Left lobe of liver (tissue), 2 donors: ENCODE measurements at regions not wholly inside any gene's neighbourhood (a gene's known extent, or its start where the extent isn't known, plus 50 kb on each side); places are given as distances from the start of the nearest gene placed in this dataset.
"Not testable (repeated sequence)": the region's sequence is repeated elsewhere in the genome, so short reads cannot be mapped to it uniquely, and the experiment has no call there.

Source experiments
- ATAC-seq: fragments of 200-7000 bp; cut with Tn5 transposase; one replicate; pipeline ENCODE4 v1.9.1; 2020; ENCODE audit warnings: mild to moderate bottlenecking, moderate library complexity
- DNase-seq: peaks from one replicate; pipeline ENCODE4 v3.0.0-alpha.2; 2020; ENCODE audit warnings: low spot score
- donor health status: DM: no; HTN: no; CAD: no; lungs with moderate emphysema.
- donor health status: DM: no; HTN: yes; CAD: no.

- ATAC-seq (no peak), DNase-seq (no peak)
These were observed 117.9 kb downstream of the GPCPD1 start for GRCh38 chr20:5492937-5493336.

DNA sequence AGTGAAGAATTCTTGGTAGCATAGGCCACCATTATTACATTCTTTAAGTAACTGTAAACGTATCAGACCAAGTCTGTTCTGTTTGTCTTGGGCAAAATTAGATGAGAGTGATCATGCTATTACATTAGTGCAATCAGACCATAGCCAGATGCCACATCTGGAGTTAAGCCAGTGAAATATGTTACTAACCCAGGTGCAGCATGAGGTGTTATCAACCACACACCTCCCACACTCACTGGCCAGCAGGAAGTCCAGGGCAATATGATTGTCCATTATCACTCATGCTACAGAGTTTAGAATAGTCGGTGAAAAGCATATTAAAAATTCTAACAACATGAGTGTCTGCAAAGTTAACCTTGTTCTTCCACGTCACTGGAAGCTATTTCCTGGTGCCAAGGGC lies 119.4 kb downstream of the GPCPD1 start:
- DNase-seq: no peak
- ATAC-seq: no peak

GRCh38 chr20:5489601-5490000 lies 121.2 kb downstream of the GPCPD1 start:
- ATAC-seq: no peak

GRCh38 chr20:5488823-5489222 lies 122.0 kb downstream of the GPCPD1 start:
- DNase-seq (no peak), ATAC-seq (no peak)

More at GRCh38 chr20:5489601-5490000, 121.2 kb downstream of the GPCPD1 start:
- DNase-seq: no peak

DNA sequence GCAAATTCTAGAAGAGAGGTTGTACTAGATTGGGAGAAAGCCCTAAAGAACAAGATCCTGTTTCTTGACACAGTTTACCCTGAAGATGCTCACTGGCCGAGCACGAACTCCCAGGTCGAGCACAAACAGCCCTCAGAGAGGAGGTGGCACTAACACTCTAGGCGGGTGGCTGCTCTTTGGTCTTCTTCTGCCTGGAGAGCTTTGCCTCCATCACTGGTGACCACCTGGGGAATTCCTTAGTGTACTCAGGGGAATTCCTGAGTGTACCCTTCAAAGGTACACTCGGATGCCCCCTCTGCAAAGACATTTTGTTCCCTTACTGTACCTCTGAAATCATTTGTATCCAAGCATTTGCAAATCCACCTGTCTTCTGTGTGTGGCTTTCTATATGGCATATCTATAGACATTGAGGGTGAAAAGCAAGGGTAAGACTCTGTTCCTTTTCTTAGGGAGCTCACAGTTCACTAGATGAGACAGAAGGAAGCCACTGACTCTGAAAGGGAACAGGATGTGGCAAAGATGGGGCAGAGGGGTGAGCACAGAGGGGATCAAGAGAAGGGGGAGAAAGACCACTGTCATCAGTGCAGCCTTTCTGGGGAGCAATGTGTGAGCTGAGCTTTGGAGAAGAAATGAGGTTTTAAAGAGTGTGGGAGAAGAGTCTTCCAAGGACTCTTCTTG lies 124.3 kb downstream of the GPCPD1 start:
- no peak for ATAC-seq
- DNase-seq: no peak

DNA sequence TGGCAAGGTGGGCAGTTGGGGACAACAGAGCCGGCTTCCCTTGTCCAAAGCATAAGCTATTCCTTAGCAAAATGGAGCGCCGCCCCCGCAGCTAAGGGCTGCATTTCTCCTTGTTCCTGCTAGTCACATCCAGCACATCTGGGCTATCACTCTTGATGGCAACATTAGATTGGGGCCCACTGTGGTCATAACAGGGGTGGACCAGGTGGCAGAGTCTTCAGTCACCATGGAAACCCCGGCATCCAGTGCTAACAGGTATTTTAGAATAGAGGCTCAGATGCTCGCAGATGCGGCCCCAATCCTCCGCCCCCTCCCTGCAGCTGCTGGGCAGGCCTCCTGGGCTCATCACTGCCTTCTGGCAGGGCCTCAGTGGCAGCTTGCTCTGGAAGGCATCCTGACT lies 125.9 kb downstream of the GPCPD1 start:
- ATAC-seq: no peak
- no peak for DNase-seq

- no peak for ATAC-seq
- no peak for DNase-seq
These were observed 126.5 kb downstream of the GPCPD1 start for GRCh38 chr20:5484346-5484745.

DNA sequence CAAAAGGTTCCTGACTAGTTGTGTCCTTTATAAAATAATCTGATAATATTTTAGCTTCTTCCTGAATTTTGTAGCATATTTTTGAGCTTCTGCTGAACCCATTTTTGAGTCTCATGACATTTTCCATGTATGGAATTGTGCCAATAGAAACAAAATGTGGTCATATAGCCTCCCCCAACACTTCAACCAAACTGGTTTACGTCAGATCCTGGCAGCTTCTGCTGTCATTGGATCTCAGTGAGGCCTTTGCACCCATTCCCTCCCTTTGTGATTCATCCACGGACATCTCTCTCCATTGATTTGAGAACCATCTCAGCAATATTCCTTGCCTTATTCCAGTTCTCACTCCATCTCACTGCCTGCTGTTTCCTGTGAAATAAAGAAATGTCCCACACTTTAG lies 128.0 kb downstream of the GPCPD1 start:
- DNase-seq: no peak
- ATAC-seq: no peak

DNA sequence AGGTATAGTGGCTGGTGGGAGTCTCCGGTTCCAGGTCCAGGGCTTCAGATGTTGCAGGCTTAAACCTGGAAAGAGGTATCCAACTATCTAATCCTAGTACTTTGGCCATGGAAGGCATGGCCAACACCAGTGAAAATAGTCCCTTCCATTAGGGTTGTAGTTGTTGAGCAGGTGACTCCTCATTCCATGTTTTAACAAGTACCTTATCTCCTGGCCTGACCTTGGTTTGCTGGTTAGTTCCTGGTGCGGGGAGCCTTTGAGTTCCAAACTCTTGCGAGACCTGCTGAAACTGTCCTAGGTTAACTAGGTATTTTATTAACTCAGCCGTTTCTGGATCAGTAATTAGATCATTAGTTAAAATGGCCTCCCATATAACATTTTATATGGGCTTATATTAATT lies 128.9 kb downstream of the GPCPD1 start:
- DNase-seq: no peak
- no peak for ATAC-seq

DNA sequence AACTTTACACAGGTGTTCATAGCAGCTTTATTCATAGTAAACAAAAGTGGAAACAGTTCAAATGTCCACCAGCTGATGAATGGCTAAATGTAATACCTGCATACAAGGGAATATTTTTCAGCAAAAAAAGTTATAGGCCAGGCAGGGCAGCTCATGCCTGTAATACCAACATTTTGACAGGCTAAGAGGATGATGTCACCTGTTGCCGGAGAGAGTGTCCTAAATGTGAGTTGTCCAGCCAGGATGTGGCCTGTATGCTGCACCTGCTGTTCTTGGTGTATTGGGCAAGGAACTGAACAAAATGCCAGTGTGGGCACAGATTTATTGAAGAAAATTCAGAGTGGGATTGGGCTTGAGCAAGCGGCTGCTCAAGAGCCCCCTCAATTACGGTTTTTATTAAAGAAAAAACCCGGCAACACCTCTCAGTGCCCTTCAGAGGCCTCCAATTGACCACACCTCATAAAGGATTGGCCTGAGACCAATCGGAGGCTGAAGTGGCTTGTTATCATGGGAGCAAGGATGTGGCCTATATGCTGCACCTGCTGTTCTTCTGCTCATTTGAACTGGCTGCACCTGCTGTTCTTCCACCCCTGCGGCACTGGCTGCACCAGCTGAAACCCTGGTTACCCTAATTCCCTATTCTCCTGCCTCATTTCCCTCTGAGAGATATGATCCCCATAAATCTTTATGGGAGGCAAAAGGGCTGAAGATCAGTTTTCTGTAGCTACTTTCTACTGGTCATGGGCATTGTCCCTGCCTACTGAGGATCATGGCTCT lies 129.8 kb downstream of the GPCPD1 start:
- DNase-seq (no peak), ATAC-seq (no peak)

GRCh38 chr20:5474646-5475550 lies 135.9 kb downstream of the GPCPD1 start:
- ATAC-seq (no peak), DNase-seq (no peak)

DNA sequence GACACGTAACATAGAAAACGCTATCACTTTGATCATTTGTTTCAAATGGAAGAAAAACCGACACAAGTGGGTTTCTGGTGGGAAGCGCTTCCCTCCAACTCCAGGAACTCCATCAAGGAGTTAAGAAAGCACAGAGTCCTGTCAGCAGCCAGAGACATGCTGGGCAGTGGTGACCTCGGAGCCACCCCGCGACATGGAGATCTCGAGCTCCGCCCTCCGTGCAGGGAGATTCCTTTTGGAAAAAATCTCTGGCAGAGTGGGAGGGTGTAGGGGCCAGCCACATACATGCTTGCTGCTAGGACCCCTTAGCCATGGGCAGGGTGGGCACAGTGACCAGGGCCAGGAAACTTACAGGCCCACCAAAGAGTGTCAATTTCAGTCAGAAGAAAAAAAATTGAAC lies 138.9 kb downstream of the GPCPD1 start:
- not testable (repeated sequence) for ATAC-seq, DNase-seq

GRCh38 chr20:5471368-5471767 lies 139.4 kb downstream of the GPCPD1 start:
- no peak for DNase-seq

GRCh38 chr20:5470943-5471342 lies 139.9 kb downstream of the GPCPD1 start:
- DNase-seq: no peak
- ATAC-seq: no peak

More at GRCh38 chr20:5471368-5471767, 139.4 kb downstream of the GPCPD1 start:
- no peak for ATAC-seq

DNA sequence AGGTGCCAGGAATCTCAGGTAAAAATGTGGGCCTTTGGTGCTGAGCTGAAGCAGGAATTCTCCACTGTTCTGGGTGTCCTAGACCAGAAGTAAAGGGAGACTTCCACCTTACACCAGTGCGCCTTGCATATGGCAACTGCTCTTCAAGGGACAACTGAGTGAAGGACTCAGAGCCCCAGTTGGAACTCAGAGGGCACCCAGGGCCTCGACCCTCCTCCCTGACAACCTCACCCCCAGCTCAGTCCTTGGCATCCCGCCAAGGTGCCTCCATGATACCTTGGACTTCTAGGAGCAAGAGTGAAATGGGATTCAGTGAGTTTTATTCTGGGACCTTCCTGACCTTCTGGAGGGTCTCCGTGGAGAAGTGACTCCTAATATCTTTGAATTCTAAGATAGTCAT lies 140.3 kb downstream of the GPCPD1 start:
- ATAC-seq (no peak), DNase-seq (no peak)

GRCh38 chr20:5469111-5469510 lies 141.7 kb downstream of the GPCPD1 start:
- DNase-seq: no peak
- no peak for ATAC-seq

DNA sequence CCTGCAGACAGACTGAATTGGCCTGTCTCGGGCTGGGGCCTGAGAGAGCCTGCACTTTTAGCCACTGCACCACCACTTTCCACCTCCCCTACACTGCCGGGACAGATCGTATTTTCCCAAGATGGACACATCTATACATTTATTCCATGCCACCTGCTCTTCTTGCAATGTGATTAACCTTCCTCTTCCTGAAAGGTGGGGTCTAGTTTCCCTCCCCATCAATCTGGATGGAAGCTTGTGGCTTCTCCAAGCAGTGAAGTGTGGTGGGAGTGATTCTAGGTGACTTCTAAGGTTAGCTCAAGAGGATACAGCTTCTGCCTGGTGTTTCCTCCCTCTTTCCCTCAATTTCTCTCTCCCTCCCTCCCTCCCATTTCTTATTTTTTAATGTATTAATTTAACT lies 143.7 kb downstream of the GPCPD1 start:
- no peak for ATAC-seq
- no peak for DNase-seq

DNA sequence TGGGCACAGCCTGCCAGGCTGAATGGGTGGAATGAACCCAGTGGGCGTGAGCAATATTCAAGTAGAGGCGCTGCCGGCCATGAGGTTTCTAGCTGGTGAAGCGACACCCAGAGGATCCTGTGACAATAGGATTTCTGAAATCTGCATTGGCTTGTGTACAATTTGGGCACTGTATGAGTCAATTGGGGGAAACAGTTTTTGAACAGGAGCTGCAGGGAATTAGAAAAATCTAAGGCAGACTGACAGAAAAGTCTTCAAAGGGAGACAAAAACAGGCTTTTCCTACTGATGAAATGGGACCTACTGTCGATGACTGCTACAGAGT lies 145.2 kb downstream of the GPCPD1 start:
- DNase-seq (no peak), ATAC-seq (no peak)

DNA sequence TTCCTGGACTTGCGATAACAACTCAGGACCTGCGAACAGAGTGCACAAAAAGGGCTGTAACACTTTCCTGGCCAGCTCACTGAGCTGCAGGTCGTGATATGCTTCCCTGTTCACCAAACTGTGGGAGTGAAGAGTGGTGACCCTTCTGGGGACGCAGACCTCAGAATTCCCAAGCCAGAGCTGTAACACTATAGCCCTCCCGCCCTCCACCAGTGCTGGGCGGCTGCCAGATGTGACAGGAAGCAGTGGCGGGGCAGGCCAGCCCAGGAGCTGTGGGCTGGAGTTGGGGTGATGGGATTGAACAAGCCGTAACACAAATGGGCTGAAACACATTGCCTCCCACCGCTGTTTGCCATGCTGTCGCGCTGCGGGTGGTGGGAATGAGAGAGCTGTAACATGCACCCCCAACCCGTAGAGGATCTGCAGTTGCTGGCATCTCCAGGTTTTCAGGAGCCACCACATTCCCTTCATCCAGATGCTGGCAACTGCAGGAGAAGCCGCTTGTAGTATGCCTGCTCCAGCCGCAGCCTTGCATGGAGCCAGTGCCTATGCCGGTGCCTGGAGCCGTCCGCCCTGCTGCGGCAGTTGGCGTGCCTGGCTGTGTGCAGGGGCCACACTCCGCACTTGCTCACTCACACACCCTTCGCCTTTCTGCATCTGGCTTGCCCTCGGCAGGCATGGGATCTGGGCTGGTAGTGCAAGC lies 145.8 kb downstream of the GPCPD1 start:
- DNase-seq (no peak), ATAC-seq (no peak)

DNA sequence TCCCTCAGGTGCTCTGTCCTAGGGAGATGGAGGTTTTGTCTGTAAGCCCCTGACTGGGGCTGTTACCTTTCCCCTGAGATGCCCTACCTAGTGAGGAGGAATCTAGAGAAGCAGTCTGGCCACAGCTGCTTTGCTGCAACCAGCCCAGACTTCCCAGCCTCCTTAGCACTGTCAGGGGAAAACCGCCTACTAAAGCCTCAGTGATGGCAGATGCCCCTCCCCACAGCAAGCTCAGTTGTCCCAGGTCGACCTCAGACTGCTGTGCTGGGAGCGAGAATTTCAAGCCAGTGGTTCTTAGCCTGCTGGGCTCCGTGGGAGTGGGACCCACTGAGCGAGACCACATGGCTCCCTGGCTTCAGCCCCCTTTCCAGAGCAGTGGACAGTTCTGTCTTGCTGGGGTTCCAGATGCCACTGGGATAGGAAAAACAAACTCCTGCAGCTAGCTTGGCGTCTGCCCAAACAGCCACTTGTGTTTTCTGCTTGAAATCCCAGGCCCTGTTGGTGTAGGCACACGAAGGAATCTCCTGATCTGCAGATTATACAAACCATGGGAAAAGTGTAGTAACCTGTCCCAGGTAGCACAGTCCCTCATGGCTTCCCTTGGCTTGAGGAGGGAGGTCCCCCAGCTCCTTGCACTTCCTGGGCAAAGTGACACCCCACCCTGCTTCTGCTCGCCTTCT lies 146.4 kb upstream of the PROKR2 start:
- ATAC-seq: no peak
- no peak for DNase-seq
